Endothelial cell of umbilical vein (primary cell): ENCODE measurements at regions not wholly inside any gene's neighbourhood (a gene's known extent, or its start where the extent isn't known, plus 50 kb on each side); places are given as distances from the start of the nearest gene placed in this dataset.

ENCODE experiments used
- BruUV-seq: library from RNA; stranded (reverse); fragments of 400-500 nt; replicated peaks from 2 replicates; lab custom pipeline; 2021; lab: Mats Ljungman, UMichigan
- CTCF ChIA-PET: fragments of 300-600, 350-600 bp; sonication (Branson Sonifier 250); formaldehyde crosslinking; loops from one replicate; lab custom pipeline; 2021; ENCODE audit warnings: antibody characterized with exemption, inconsistent platforms; lab: Charles Lee
- POLR2A ChIA-PET: fragments of 300-600, 350-600 bp; sonication (Branson Sonifier 250); formaldehyde crosslinking; loops from one replicate; lab custom pipeline; 2021; ENCODE audit warnings: antibody characterized with exemption, inconsistent platforms; lab: Charles Lee
- DNase-seq: peaks from one replicate; pipeline ENCODE4 v3.0.0-alpha.2; 2011; ENCODE audit warnings: low read depth, low spot score
- FAIRE-seq: peaks from 2 replicates; lab custom pipeline; 2011; peaks lifted over from hg19 to GRCh38; lab: Jason Lieb, UNC
- H2AFZ ChIP-seq: 2 replicates; pipeline ENCODE4 v1.6.0; 2012; ENCODE audit warnings: low read depth, low read length, control low read depth, inconsistent platforms
- H3K27ac ChIP-seq: 2 replicates; pipeline ENCODE4 v1.5.1; 2011; ENCODE audit warnings: low read depth, mild to moderate bottlenecking, control low read depth, low read length, moderate library complexity; ENCODE audit not compliant: insufficient read depth
- H3K27me3 ChIP-seq, 2 experiments: 2 replicates each; pipeline versions ENCODE4 v1.6.0 to v1.6.1; 2011; ENCODE audit warnings: low read length in 2 of 2, mixed read lengths in 1 of 2; ENCODE audit not compliant: control insufficient read depth in 2 of 2, insufficient read depth in 2 of 2
- H3K36me3 ChIP-seq, 2 experiments: 2 replicates in 1 of 2; 3 replicates in 1 of 2; pipeline ENCODE4 v1.5.1; 2011; ENCODE audit warnings: low read length in 2 of 2, mild to moderate bottlenecking in 1 of 2, moderate library complexity in 1 of 2; ENCODE audit not compliant: control insufficient read depth in 2 of 2, insufficient read depth in 2 of 2; ENCODE audit errors: extremely low read depth in 1 of 2
- H3K4me1 ChIP-seq: 3 replicates; pipeline ENCODE4 v1.5.1; 2011; ENCODE audit warnings: mild to moderate bottlenecking, low read length; ENCODE audit not compliant: control insufficient read depth, insufficient read depth; ENCODE audit errors: extremely low read depth
- H3K4me2 ChIP-seq: 2 replicates; pipeline ENCODE4 v1.6.1; 2011; ENCODE audit warnings: low read length, control low read depth, mixed read lengths; ENCODE audit not compliant: insufficient read depth
- H3K4me3 ChIP-seq, 3 experiments: fragments of 200-600 bp in 1 of 3; sonication (generic), shearing (Covaris generic) in 1 of 3; replicated peaks in 1 of 3; 2 replicates each; pipeline ENCODE4 v1.5.1; 2011 to 2016; ENCODE audit warnings: control low read depth in 3 of 3, low read length in 3 of 3, mild to moderate bottlenecking in 2 of 3, inconsistent platforms in 1 of 3, low read depth in 1 of 3, moderate library complexity in 1 of 3; ENCODE audit not compliant: insufficient read depth in 1 of 3
- H3K79me2 ChIP-seq: 2 replicates; pipeline ENCODE4 v1.6.0; 2012; ENCODE audit warnings: low read length, inconsistent platforms; ENCODE audit not compliant: control insufficient read depth, insufficient read depth
- H3K9ac ChIP-seq: replicated peaks from 2 replicates; pipeline ENCODE3; 2011; ENCODE audit warnings: low read length, control low read depth; ENCODE audit not compliant: insufficient read depth; ENCODE audit errors: extremely low read depth
- H3K9me1 ChIP-seq: replicated peaks from 3 replicates; pipeline ENCODE4 v1.6.0; 2011; ENCODE audit warnings: mild to moderate bottlenecking, low read length; ENCODE audit not compliant: control insufficient read depth, insufficient read depth; ENCODE audit errors: extremely low read depth
- H3K9me3 ChIP-seq: replicated peaks from 2 replicates; pipeline ENCODE4 v1.5.1; 2012; ENCODE audit warnings: low read length, inconsistent platforms; ENCODE audit not compliant: control insufficient read depth, insufficient read depth
- H4K20me1 ChIP-seq: replicated peaks from 2 replicates; pipeline ENCODE3; 2011; ENCODE audit warnings: mild to moderate bottlenecking, low read length; ENCODE audit not compliant: control insufficient read depth, insufficient read depth; ENCODE audit errors: extremely low read depth
- EZH2 ChIP-seq: IDR thresholded peaks from 2 replicates; pipeline ENCODE4 v1.6.1; 2012; ENCODE audit warnings: borderline replicate concordance, low read depth, mild to moderate bottlenecking, moderate library complexity, low read length, inconsistent platforms; ENCODE audit not compliant: severe bottlenecking
- FOS ChIP-seq: IDR thresholded peaks from 2 replicates; pipeline ENCODE4 v1.6.1; 2011; ENCODE audit warnings: mild to moderate bottlenecking, low read length, moderate library complexity, borderline replicate concordance; ENCODE audit not compliant: insufficient read depth
- GATA2 ChIP-seq: IDR thresholded peaks from 2 replicates; pipeline ENCODE4 v1.7.0; 2011; ENCODE audit warnings: low read depth, mild to moderate bottlenecking, moderate library complexity, mixed read lengths, low read length; ENCODE audit not compliant: insufficient read length, insufficient read depth
- JUN ChIP-seq: IDR thresholded peaks from 2 replicates; pipeline ENCODE4 v1.6.1; 2011; ENCODE audit warnings: borderline replicate concordance, low read depth; ENCODE audit not compliant: insufficient read length, insufficient read depth
- MAX ChIP-seq: IDR thresholded peaks from 2 replicates; pipeline ENCODE4 v1.6.1; 2011; ENCODE audit not compliant: insufficient read depth, insufficient read length
- MYC ChIP-seq: IDR thresholded peaks from one replicate; pipeline ENCODE4 v1.6.1; 2011; ENCODE audit warnings: mild to moderate bottlenecking, low read depth, low read length
- POLR2A ChIP-seq: IDR thresholded peaks from 2 replicates; pipeline ENCODE4 v1.6.1; 2012; ENCODE audit warnings: low read depth, mild to moderate bottlenecking, control low read depth, low read length
- POLR2AphosphoS5 ChIP-seq: IDR thresholded peaks from 2 replicates; pipeline ENCODE4 v1.6.1; 2012; ENCODE audit warnings: low read depth, mild to moderate bottlenecking, control low read depth, low read length, moderate library complexity; ENCODE audit not compliant: insufficient read depth
- dilution Hi-C: fragments of 300-500 bp; cut with MboI; formaldehyde crosslinking; loops from one replicate; pipeline ENCODE4 v1.15.0; 2019; ENCODE audit warnings: low sequenced_read_pairs; ENCODE audit not compliant: extremely low pct_ligation_motif_present
- intact Hi-C: fragments of 100-400 bp; cut with micrococcal nuclease; formaldehyde crosslinking; loops from one replicate; pipeline ENCODE4 v1.10.0; 2022
- TF ChIP-seq, protein P1 (sequence below), 2 donors: IDR thresholded peaks; 1 replicate in 1 of 2; 2 replicates in 1 of 2; pipeline ENCODE4 v1.5.1; 2011; ENCODE audit warnings: low read length in 2 of 2, mild to moderate bottlenecking in 2 of 2, moderate library complexity in 2 of 2, control low read depth in 1 of 2, inconsistent platforms in 1 of 2, low read depth in 1 of 2; ENCODE audit not compliant: insufficient read depth in 1 of 2; ENCODE audit errors: extremely low read depth in 1 of 2

- dilution Hi-C loops (no loop called here), intact Hi-C loops (no loop called here)
- POLR2A ChIA-PET: no interaction called here
- no peak for TF ChIP-seq MAX
- no peak for TF ChIP-seq POLR2AphosphoS5
- no peak for TF ChIP-seq GATA2
- TF ChIP-seq POLR2A: no peak
- no peak for TF ChIP-seq MYC
- TF ChIP-seq, protein P1, sequence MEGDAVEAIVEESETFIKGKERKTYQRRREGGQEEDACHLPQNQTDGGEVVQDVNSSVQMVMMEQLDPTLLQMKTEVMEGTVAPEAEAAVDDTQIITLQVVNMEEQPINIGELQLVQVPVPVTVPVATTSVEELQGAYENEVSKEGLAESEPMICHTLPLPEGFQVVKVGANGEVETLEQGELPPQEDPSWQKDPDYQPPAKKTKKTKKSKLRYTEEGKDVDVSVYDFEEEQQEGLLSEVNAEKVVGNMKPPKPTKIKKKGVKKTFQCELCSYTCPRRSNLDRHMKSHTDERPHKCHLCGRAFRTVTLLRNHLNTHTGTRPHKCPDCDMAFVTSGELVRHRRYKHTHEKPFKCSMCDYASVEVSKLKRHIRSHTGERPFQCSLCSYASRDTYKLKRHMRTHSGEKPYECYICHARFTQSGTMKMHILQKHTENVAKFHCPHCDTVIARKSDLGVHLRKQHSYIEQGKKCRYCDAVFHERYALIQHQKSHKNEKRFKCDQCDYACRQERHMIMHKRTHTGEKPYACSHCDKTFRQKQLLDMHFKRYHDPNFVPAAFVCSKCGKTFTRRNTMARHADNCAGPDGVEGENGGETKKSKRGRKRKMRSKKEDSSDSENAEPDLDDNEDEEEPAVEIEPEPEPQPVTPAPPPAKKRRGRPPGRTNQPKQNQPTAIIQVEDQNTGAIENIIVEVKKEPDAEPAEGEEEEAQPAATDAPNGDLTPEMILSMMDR (IDR thresholded peaks at IDR 0.05; ENCODE audit: extremely low read depth in 1 of 2, insufficient read depth in 1 of 2, low read depth in 1 of 2, low read length in 2 of 2): no peak
- no peak for TF ChIP-seq FOS
- no peak for TF ChIP-seq JUN
- TF ChIP-seq EZH2: no peak
- no TSS peak for BruUV-seq
- Histone ChIP-seq H3K9me3 (peaks cover 8% of the 10 kb centered on the region), H3K9me1 (no peaks in the 10 kb centered on the region), H3K79me2 (no peaks in the 10 kb centered on the region), H3K9ac (no peak overlapping the region), H3K27ac (no peak overlapping the region), H3K36me3 (no peaks in the 10 kb centered on the region), H3K27me3 (no peaks in the 10 kb centered on the region), H3K4me2 (no peak overlapping the region), H2AFZ (no peak overlapping the region), H3K4me1 (no peaks in the 10 kb centered on the region), H3K4me3 (no peak overlapping the region), H4K20me1 (no peaks in the 10 kb centered on the region)
- no peak for FAIRE-seq
- no peak for DNase-seq
- CTCF ChIA-PET: no interaction called here
Observed at GRCh38 chr22:47589271-47590250, 827.1 kb downstream of the TBC1D22A start.
